Hematopoietic multipotent progenitor cell treated with erythropoietin and hydrocortisone succinate and interleukin-3 and kit ligand, for 8 days (in vitro differentiated cells): ENCODE measurements at regions not wholly inside any gene's neighbourhood (a gene's known extent, or its start where the extent isn't known, plus 50 kb on each side); places are given as distances from the start of the nearest gene placed in this dataset.

ENCODE experiments used
- DNase-seq: peaks from one replicate; pipeline ENCODE4 v3.0.0-alpha.2; 2015

- no peak for DNase-seq
Measured at GRCh38 chr6:73898599-73898998, 202.6 kb downstream of the CD109 start.

DNA sequence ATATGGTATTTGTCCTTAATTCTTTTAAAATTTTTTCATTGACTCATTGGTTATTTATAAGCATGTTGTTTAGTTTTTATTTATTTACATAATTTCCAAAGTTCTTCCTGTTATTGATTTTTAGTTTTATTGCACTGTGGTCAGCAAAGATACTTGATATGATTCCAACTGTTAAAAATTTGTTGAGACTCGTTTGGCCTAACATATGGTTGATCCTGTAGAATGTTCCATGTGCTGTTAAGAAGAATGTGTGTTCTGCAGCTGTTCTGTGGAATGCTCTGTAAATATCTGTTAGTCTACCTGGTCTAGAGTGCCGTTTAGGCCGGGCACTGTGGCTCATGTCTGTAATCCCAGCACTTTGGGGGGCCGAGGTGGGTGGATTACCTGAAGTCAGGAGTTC lies 197.7 kb downstream of the CD109 start:
- DNase-seq: no peak

DNA sequence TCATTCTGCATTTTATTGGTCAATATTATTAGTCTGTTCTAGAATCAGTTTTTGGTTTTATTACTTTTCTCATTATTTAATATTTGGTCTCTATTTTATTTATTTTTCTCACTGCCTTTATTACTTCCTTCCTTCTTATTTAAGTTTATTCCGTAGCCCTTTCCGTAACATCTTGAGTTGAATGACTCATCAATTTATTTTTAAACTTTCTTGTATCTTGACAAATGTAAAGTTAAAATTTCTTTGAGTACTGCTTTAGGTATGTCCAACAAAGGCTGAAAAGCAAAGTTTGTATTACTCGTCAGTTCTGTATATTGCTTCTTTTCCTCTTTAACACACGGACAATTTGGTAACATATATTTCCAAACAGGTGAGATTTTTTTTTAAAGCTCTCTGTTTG lies 192.0 kb downstream of the CD109 start:
- DNase-seq: no peak

GRCh38 chr6:73885393-73885792 lies 189.4 kb downstream of the CD109 start:
- no peak for DNase-seq

- no peak for DNase-seq
Measured at GRCh38 chr6:73884540-73884939, 188.5 kb downstream of the CD109 start.

DNA sequence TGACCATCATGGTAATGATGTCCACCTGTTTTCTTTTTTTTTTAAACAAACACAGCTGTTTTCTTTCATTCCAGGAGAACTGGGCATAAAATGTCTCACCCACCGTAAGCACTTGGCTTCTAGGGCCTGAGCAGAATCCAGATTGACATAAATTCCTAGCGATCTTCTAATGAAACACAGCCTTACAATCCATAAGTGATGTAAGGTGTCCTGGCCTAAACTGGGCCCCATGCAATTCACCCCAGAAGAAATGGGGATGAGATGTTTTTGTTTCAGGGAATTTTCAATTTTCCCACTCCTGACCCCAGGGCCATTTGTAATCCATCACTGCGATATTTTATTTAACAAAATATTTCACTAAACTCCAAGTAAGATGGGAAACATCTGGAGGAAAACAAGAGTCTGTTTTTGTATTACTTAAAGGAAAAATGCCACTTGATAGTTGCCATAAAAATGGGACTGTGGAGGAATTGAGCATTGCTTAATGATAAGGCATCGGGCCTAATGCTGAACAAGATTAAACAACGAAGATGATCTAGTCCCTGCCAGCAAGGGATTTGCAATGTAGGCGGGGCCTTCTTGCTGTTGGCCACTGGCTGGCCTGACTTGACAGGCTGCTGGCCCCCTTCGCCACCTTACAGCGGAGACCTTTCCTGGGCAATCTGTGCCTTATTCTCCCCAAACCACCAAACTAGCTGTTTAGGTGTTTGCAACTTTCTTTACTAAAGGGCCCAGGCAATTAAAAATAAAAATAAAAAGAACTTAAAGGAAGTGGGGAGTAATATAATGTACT lies 183.7 kb downstream of the CD109 start:
- no peak for DNase-seq

DNA sequence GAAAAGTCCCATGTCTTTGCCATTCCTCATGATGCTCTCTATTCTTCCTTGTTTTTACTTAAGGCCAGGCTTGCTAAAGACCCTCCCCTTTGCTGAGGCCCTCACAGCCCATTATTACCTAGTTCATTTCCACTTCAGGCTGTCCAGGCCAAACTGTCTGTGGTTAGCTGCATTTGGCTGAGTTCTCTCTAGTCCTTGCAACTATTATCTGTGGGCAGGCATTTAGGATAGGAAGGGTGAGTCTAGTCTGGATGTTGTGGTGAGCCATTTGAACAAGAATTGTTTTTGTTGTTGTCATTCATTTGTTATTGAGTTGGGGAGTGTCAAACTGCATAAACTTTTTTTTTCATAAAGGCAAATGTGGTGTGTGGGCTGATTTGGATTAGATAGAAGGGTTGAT lies 182.4 kb downstream of the CD109 start:
- no peak for DNase-seq
